ENCODE measurements at regions not wholly inside any gene's neighbourhood (a gene's known extent, or its start where the extent isn't known, plus 50 kb on each side); places are given as distances from the start of the nearest gene placed in this dataset.

DNA sequence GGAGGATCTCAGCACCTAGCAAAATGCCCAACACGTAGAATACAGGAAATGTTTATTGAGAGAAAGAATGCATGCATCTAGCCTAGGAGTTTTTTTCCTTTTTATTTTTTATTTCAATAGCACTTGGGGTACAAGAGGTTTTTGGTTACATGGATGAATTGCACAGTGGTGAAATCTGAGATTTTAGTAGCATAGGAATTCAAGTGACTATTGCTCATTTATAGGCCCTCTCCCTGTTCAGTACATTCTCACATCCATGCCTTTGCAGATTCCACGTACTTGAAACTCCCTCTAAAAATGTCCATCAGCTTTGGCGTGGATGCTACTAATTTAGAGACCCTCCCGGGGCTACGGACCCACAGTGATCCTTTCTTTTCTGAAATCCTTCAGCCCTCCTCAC, 61.7 kb upstream of the PIAS1 start:
- DNase-seq (ENCODE audit: low spot score) = no peak

DNA sequence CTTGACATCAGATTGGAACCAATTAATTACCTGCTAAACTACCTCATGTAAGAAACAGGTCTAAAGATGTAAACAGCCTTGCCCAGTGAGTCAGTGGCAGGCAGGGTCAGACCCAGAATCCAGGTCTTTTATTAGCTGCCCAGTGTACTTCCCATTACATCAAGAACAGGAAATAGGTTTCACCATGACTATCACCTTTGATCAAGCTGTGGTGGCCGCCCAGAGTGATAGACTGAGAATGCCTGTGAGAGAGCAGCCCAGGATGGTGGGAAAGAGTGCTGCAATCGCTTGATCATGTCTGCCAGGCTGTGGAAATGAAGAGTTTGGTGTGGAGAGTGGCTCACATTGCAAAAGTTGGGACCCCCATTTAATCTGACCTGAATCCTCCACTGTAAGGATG, 61.3 kb upstream of the PIAS1 start:
- DNase-seq (ENCODE audit: low spot score) = no peak

DNA sequence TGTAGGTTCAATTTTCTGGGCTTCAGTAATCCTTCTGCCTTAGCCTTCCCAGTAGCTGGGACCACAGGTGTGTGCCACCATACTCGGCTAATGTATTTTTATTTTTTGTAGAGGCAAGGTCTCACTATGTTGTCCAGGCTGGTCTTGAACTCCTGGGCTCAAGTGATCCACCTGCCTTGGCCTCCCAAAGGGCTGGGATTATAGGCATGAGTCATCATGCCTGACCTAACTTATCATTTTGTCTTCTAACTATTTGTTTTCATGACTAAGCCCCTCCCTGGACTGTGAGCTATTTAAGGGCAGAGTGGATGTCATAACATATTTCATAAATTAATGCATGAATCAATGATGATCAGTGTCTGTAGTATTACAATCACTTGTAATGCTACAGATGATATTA, 56.1 kb upstream of the PIAS1 start:
- DNase-seq (ENCODE audit: low spot score) = no peak

DNA sequence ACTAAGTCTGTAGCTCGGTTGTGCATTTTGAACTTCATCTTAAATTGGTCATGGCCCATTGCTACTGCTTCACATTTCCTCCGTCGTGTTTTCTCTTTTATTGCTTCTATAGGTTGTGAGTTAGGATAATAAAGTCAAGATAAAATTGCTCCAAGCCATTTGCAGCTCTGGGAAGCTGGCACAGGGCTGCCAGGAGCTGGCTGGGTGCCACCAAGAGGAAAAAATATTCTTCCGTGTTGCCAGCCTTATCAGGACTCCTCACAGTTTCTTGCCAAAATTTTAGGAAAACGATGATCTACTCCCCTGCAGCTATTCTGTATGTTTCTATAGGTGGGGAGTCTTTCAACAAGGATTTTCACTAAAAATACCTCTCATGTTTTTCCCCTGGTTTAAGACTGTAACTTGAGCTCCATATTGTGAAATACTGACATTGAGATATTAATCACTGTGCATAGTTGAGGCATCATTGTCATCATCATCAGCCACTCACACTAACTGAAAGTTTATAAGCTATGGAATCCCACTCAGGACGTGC, 55.4 kb upstream of the PIAS1 start:
- DNase-seq (ENCODE audit: low spot score) = no peak

DNA sequence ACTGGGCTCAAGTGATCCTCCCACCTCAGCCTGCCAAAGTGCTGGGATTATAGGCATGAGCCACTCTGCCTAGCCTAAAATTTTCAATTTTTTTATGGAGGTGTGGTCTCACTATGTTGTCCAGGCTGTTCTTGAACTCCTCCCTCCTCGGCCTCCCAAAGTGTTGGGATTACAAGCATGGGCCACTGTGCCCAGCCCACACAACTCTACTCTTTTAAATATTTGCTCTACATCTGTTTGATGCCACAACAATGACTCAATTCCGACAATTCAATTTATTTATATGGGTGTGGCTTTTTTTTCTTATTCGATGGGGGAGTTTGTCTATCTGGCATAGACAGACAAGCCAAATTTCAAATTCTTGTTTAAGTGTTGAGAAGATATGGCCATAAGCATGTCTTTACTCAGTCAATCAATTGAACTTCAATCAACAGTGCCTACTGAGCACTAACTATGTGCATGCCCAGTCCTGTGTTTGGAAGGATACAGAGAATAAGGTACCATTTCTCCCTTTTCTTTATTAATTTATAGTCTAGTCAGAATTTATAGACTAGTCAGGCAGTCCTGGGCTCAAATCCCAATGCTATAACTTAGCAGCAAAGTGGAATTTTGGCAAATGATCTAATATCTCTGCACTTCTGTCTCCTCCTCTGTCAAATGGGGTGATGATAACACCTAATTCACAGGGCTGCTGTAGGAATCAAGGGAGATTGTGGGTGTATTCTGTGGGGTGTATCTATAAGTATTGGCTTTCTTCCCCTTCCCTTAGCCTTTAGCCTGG, 54.6 kb upstream of the PIAS1 start:
- DNase-seq (ENCODE audit: low spot score) = no peak

DNA sequence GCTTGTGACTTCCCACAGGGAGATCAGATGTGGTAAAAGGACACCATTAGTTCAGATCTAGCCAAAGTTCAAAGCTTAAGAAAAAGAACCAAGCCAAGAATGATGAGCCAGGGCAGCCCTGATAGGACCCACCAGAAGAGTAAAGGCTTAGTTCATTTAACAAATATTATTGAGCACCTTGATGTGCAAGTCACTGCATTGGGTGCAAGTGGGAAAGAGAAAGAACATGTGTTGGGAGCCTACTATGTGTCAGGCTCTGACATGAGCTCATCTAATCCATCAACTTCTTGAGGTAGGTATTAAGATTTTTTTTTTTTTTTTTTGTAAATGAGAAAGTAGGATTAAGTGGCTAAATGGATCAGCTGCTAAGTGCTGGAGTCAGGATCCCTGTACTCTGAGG, 53.4 kb upstream of the PIAS1 start:
- DNase-seq (ENCODE audit: low spot score) = no peak

DNA sequence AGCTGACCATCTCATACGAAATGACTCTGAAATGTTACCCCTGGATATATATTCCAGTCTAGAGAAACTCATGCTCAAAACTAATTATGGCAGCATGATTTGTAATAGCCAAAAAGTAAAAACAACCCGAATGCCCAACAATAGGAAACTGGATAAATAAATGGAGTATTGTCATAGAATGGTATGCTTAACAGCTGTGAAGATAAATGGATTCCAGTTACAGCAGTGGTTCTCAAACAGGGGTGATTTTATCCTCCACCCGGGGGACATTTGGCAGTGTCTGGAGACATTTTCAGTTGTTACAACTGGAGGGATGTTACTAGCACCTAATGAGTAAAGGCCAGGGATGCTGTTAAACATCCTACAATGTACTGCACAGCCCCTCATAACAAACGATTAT, 52.3 kb upstream of the PIAS1 start:
- no peak for DNase-seq (ENCODE audit: low spot score)

DNA sequence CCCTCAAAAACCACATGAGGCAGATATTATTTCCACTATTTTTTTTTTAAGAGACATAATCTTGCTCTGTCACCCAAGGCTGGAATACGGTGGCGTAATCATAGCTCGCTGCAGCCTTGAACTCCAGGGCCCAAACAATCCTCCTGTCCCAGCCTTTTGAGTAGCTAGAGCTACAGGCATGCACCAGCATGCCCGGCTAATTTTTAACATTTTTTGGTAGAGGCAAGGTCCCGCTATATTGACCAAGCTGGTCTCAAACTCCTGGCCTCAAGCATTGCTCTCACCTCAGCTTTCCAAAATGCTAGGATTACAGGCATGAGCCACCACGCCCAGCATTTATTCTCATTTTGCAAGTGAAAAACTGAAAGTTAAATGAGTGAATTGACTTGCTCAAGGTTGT, 50.8 kb upstream of the PIAS1 start:
- no peak for DNase-seq (ENCODE audit: low spot score)

Data from left forelimb (tissue), 1 donor.